Upper lobe of right lung (tissue), 1 donor: ENCODE measurements at regions not wholly inside any gene's neighbourhood (a gene's known extent, or its start where the extent isn't known, plus 50 kb on each side); places are given as distances from the start of the nearest gene placed in this dataset.

Source experiments
- ATAC-seq: fragments of 200-7000 bp; cut with Tn5 transposase; one replicate; pipeline ENCODE4 v1.9.1; 2020; ENCODE audit warnings: mild to moderate bottlenecking, moderate library complexity
- DNase-seq: peaks from one replicate; pipeline ENCODE4 v3.0.0-alpha.2; 2020
- H3K27ac ChIP-seq: fragments of 200-600 bp; one replicate; pipeline ENCODE4 v1.8.0; 2022
- H3K27me3 ChIP-seq: fragments of 200-600 bp; one replicate; pipeline ENCODE4 v1.8.0; 2022; ENCODE audit warnings: mild to moderate bottlenecking
- H3K36me3 ChIP-seq: fragments of 200-600 bp; one replicate; pipeline ENCODE4 v1.8.0; 2022
- H3K4me1 ChIP-seq: fragments of 200-600 bp; one replicate; pipeline ENCODE4 v1.8.0; 2022
- H3K4me3 ChIP-seq: fragments of 200-600 bp; one replicate; pipeline ENCODE4 v1.8.0; 2022; ENCODE audit warnings: mild to moderate bottlenecking
- H3K9me3 ChIP-seq: fragments of 200-600 bp; one replicate; pipeline ENCODE4 v1.8.0; 2022
- intact Hi-C: fragments of 100-400 bp; cut with DNase I; formaldehyde crosslinking; loops from one replicate; pipeline ENCODE4 v1.11.0; 2022
- TF ChIP-seq, protein P1 (sequence below): fragments of 200-600 bp; IDR thresholded peaks from one replicate; pipeline ENCODE4 v1.8.0; 2022; ENCODE audit warnings: antibody characterized with exemption
- donor health status: DM: no; HTN: yes; CAD: no; lungs with severe emphysema.

DNA sequence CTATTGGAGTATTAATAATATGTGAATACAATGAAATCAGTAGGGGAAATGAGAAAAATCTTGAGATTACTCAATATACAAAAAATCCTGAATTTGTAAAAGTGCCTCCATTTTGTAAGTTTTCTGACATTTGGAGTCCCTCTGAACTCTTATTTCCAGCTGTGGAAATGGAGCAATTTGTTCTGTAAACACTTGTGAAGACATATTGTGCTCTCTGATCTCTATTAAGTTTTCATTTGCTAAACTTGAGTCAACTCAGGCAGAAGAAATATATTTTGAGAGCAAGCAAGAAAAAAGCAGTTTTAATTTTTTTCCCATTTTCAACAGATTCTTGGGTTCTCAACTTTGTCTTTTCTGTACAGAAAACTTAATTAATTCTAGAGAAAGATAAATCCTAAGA, 51.4 kb upstream of the PCDH18 start:
- H3K9me3 ChIP-seq = no peaks in the 10 kb centered on the region
- no peaks in the 10 kb centered on the region for H3K36me3 ChIP-seq
- DNase-seq (no peak), ATAC-seq (no peak)
- no peaks in the 10 kb centered on the region for H3K27me3 ChIP-seq
- no peaks in the 10 kb centered on the region for H3K4me1 ChIP-seq
- no peak overlapping the region for H3K4me3 ChIP-seq
- TF ChIP-seq, protein P1, sequence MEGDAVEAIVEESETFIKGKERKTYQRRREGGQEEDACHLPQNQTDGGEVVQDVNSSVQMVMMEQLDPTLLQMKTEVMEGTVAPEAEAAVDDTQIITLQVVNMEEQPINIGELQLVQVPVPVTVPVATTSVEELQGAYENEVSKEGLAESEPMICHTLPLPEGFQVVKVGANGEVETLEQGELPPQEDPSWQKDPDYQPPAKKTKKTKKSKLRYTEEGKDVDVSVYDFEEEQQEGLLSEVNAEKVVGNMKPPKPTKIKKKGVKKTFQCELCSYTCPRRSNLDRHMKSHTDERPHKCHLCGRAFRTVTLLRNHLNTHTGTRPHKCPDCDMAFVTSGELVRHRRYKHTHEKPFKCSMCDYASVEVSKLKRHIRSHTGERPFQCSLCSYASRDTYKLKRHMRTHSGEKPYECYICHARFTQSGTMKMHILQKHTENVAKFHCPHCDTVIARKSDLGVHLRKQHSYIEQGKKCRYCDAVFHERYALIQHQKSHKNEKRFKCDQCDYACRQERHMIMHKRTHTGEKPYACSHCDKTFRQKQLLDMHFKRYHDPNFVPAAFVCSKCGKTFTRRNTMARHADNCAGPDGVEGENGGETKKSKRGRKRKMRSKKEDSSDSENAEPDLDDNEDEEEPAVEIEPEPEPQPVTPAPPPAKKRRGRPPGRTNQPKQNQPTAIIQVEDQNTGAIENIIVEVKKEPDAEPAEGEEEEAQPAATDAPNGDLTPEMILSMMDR = no peak
- no peak overlapping the region for H3K27ac ChIP-seq
- intact Hi-C loops = no loop called here
